Left kidney (tissue), 1 donor: ENCODE measurements at regions not wholly inside any gene's neighbourhood (a gene's known extent, or its start where the extent isn't known, plus 50 kb on each side); places are given as distances from the start of the nearest gene placed in this dataset.

Experiments
- DNase-seq: peaks from one replicate; pipeline ENCODE4 v3.0.0-alpha.2; 2013

DNA sequence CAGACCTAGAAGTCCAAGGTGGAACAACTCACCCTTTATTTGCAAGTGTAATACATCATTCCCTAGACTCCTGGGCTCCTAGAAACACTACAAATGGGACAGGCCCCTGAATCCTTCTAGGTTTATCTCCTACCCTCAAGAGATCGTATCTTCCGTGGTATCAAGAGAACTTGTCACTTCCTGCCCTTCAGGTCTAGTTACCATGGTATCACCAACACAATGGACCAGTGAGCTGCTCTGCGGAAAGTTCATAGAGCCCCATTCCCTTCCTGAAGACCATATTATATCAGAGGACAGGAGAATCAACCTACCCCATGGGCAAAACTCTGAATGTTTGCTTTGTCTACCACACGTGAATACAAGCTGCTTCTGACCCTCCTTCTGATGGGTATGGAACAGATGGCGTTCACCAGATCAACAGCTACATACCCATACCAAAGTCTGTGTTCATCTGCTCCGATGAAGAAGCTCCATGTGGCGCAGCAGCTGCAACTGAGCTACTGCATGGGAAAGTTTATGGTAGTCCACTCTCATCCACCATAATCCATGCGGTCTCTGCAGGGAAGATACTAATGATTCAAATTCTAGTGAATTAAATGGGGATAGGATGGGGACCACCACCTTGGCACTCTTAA lies 84.6 kb upstream of the KLF13 start:
- DNase-seq, result no peak

DNA sequence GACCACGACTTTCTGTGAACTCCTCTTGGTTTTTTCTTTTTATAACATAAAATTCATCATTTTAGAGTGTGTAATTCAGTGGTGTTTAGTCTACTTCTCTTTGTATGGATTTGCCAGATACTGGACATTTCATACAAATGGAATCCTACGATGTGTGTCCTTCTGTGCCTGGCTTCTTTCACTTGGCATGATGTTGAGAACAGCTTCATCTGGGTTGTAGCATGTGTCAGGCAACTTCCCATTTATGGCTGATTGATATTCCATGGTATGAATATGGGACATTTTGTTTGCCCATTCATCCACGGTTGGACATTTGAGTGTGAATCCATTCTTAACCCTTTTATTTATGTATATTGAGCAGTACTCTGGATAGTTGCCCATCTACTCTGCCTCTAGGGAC lies 82.7 kb upstream of the KLF13 start:
- DNase-seq, result no peak

DNA sequence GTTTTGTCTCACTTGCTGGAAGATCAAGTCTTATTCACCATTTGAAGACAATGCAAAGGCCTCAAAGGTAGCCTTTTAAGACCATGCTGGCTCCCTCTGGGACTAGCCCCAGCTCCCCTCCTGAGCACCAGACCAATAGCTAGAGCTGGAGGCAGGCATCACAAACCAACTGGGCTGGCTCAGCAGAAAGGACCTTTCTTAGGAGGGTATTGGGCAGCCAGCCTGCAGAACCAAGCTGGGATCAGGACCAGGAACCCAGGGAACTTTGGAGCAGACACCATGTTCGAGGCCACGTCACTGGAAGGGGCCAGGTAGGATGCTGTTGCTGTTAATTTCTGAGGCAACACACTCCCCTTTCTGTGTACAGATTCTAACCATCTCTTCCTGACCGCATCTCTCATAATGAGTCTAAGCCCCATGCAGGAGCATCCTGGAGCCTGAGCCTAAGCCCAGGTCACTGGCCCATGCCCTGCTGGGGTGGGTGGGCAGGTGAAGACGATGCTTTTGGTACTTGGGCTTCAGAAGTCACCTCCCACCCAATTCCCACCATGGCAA lies 81.4 kb upstream of the KLF13 start:
- DNase-seq, result no peak

DNA sequence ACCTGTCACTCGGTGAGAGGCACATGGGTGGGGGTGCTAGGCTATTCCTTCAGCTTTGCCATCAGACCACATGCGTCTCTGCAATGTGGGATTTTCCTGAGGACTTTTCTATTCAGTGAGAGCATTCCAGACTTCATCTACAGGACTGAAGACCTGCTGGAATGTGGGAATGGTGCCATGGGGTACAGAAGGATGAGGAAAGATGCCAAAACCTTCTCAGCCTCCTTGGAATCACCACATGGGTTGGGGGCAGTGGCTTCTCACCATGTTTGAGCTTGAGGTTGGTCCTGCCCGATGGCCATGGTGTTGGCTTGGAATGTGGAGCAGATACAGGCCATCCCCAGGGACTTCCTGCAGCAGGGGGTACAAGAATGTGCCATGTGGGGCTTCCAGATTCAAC lies 80.9 kb upstream of the KLF13 start:
- DNase-seq, result no peak

DNA sequence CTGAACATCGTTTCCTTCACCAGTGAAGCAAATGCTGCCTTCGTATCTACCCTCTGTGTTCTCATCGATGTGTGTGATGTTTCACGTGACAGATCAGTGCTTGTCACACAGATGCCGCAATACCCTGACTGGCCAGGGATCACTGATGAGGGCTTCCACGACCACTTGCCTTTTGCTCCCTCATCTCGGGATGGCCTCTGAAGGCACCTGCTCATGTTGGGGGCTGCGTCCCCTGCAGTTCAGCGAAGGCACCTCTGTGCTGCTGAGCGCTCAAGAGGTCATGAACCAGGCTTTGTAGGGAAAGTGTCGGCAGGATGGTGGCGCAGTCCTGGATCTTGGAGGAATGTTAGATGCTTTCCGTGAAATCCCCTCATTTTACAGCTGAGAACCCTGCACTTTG lies 79.2 kb upstream of the KLF13 start:
- no peak for DNase-seq

DNA sequence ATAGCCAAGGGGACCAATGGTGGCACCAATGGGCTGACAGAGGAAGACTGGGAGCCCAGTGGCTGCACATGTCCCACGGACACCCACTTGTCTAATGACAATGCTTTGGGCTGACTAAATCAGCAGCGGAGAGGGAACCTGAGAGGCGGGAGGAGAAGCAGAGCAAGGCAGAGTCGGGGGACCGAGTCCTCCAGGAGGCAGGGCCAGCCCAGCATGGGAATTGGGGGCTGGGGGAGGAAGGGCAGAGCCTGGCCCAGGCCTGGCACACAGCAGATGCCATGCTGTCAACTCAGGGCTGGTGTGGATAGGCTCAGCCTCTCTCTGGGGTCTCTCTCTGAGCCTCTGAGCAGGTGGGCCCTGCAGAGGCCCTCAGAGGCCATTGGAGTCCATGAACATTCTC lies 78.4 kb upstream of the KLF13 start:
- DNase-seq, result no peak

DNA sequence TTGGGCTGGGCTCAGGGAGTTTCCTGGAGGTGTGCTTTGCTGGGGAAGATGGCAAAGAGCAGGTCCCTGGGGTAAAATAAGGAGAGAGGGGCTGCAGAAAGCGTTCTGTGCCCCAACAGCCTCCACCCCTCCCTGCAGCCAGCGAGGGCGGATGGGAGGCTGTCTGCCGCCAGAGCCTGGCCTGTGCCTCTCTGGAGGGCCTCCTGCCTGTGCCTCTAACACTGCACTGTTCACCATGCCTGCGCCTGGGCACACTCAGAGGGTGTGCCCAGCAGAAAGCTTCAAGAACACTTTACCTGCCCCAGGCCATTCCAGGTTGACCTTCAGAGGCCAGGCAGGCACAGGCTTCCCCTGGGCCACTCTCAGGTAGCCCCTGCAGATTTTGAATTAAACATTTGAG lies 77.7 kb upstream of the KLF13 start:
- DNase-seq, result no peak

DNA sequence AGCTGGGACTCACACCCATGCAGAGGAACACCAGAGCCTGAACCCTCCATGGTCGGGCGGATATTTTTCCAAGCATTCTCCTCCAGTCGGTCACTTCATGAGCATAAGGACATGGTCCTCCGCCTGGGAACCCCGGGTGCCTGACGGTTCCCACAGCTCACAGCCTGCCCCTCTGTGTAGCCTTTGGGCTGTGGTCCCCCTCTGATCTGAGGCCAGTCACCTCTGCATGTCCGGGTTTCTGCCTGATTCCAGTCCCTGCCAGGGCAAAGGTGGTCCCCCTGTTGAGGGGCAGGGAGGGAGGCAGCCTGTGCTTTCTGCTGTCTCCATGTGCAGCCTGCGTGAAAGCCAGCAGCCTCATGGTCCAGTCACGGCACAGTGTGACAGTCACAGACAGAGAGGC lies 76.6 kb upstream of the KLF13 start:
- no peak for DNase-seq

DNA sequence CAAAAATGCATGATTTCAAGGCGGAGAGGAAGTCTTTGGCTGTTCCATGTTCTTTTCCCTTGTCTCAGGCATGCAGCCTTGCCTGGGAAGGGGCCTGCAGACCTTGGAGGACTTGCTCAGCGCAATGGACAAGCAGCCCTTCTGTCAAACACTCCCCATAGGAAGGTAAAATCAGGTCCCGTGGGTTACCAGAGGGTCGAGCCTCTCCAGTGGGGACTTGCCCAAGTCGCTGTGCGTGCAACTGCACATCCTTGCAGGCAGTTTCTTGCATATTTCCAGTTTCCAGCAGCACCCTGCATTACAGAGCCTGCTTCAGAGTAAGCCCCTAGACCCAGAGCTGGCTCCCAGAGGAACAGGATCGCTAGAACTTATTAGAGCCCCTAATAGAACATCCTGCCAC lies 75.5 kb upstream of the KLF13 start:
- no peak for DNase-seq

DNA sequence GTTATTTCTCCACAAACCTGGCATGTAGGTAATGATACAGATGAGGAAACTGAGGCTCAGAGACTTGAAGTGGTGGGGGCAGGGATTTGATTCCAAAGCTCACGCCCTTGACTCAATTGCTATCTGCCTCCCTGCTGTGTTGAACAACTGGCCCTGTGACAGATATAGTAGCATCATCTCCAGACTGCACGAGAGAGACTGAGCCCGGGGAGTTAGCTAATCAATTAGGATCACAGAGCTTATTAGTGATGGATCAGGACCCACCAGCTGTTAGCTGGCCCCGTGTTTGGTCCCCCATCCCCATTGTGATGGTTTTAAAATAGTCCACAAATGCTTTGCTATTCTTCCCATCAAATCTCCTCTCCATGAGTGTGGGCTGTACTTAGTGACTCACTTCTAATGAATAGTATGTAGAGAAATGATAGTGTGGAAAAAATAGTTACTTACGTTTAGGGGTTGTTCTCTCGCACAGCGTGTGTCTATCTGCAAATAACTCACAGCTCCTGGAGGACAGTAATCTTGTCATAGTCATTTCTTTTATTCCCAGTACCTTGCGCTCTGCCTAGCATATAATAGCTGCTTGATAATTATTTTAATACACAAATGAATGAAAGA lies 74.4 kb upstream of the KLF13 start:
- no peak for DNase-seq

DNA sequence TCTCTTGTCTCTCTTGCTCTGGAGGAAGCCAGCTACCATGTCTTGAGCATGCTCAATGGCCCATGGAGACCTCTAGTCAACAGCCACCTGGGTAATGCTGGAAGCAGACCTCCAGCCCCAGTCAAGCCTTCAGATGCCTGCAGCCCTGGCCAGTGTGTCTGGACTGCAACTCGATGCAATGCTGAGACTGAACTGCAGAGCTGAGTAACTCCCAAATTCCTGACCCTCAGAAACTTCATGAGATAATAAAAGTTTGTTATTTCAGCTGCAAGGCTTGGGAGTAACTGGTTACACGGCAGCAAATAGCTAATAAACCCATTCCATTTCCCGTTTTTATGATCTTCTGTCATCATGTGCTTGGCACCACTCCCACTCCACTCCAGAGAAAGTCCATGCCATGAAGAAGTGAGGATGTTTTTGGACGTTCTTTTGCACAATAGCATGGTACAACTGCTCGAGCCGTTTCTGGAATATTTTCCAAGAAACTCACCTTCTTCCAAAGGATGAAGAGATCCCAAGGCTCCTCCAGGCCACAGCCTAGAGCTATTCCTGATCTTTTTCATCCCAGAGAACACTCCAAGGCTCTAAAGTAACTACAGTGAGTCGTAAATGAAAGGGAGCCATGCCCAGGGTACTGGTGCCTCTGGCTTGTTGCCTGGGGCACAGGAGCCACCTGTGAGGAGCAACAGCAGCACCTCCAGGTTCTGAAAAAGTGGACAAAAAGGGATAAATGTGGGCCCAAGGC lies 72.0 kb upstream of the KLF13 start:
- DNase-seq, result no peak

DNA sequence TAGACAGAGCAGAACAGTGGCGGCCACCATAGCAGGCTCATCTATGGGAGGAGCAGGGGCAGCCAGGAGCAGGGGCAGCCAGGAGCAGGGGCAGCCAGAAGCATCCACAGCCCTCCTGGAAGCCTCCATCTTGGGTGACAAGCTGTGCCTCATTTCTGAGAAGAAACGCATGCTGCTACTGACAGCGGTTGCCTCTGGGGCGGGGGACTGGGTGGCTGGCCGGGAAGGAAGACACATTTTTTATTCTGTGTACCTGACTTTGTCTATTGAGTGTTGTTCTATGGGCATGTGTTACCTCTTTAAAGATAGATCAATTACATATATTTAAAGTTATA lies 71.5 kb upstream of the KLF13 start:
- no peak for DNase-seq

DNA sequence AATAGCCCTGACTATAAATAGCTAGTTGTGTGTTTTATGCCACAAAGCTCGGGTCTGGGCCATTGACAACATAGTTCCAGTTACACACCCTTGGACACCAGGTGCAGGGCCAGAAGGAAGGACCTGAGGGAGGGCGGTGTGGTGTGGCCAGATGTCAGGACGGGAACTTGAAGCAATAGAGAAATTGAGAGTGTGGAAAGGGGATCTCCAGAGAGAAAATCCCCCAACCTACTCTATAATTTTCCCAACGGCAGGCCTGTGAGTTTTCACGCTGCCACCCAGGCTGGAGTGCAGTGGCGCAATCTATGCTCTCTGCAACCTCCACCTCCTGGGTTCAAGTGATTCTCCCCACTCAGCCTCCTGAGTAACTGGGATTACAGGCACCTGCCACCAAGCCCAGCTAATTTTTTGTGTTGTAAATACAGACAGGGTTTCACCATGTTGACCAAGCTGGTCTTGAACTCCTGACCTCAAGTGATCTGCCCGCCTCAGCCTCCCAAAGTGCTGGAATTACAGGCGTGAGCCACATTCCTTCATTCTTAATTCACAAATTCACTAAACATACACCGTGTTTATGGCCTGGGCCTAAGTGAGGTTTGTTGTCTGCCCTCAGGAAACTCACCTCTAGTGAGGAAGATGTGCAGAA lies 70.8 kb upstream of the KLF13 start:
- no peak for DNase-seq

DNA sequence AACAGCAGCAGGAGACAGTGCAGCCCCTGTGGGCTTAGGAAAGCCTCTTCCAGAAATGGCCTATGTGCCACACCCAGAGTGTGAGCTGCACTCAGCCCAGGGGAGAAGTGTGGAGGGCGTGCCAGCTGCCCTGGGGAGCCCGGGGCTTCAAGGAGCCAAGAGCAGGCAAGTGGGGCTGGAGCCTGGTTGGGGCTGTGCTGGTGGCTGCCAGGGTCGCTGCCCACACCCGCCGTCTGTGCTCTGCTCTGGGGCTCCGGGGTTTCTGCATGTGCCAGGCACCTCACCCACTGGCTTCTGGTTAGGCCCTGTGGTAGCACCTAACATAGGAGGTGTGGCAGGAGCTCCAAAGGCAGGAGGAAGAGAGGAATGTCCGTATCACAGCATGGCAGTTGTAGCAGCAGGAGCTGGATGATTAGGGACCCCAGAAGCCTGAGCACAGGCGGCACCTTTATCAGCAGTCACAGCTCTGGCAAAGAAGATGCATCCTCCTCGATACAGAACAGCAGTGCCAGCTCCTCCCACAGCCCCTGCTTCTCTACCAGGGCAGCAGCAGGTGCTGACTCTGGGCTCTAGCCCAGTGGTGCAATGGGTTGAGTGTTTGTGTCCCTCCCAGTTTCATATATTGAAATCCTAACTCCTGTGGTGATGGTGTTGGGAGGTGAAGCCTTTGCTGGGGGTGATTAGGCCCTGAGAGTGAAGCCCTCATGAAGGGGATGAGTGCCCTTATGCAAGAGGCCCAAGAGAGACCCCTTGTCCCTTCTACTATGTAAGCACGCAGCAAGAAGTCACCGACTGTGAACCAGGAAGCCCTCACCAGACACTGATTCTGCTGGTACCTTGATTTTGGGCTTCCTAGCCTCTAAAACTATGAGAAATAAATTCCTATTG lies 70.0 kb upstream of the KLF13 start:
- no peak for DNase-seq

DNA sequence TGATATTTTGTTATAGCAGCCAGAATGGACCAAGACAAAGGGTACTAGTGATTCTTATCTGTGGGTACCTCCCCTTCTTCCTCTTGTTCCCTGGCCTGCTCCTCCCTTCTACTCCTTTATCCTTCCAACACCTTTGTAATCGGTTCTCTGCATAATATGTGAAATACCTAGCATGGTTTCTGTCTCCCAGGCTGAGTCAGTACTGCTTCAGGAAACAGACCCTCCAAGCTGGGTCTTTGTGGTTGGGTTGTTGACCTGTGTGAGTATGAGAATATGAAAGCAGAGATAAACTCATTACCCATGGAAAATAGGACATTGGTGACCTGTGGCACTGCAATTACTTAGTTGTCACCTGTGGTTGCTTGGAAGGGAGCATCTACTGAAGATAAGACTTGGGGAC lies 69.3 kb upstream of the KLF13 start:
- DNase-seq, result no peak

DNA sequence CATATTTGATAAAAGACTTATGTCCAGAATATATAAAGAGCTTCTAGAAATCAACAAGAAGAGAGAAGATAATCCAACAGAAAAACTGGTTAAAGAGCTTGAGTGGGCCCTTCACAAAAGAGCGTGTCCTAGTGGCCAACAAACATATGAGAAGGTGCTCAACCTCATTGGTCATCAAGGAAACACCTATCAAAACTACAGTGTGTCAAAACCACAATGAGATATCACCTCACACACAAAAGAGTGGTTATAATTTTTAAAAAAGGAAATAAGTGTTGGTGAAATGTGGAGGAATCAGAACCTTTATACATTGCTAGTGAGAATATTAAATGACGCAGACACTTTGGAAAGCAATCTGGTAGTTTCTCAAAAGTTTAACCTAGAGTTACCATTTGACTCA lies 68.4 kb upstream of the KLF13 start:
- DNase-seq, result no peak

DNA sequence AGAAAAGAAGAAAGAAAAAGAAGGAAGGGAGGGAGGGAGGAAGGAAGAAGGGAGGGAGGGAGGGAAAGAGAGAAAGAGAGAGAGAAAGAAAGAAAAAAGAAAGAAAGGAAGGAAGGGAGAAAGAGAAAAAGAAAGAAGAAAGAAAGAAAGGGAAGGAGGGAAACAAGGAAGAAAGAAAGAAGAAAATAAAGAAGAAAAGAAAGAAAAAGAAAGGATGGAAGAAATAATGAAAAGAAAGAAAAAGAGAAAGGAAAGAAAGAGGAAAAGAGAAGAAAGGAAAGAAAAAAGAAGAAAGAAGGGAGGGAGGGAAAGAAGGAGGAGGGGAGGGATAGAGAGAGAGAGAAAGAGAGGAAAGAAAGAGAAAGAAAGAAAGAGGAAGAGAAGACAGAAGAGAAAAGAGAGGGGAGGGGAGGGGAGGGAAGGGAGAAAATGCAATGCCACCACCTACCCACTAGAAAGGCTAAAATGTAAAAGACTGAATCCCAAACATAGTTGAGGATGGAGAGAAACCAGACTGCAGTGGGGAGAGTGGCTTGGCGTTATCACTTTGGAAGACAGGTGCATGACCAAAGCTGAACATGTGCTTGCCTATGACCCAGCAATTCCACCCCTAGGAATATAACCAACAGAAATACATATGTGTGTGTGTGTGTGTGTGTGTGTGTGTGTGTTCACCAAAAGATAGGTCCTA lies 66.9 kb upstream of the KLF13 start:
- no peak for DNase-seq

DNA sequence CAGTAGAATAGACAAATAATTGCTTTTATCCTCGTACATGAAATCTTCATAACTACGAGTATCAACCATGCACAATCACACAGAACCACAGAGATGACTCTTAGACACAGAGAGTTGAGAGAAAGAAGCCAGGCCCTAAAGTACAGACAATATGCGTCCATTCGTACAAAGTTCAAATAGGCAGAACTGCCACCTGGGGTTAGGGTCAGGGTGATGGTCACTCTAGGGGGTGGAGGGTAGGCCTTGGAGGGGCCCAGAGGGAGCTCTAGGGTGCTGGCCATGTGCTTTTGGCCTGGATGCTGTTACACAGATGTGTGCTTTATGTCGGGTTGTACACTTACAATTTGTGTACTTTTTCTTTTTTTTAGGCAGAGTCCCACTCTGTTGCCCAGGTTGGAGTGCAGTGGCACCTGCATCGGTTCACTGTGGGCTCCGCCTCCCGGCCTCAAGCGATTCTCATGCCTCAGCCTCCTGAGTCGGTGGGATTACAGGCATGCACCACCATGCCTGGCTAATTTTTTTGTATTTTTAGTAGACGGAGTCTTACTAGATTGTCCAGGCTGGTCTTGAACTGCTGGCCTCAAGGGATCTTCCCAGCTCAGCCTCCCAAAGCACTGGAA lies 65.9 kb upstream of the KLF13 start:
- DNase-seq, result no peak

DNA sequence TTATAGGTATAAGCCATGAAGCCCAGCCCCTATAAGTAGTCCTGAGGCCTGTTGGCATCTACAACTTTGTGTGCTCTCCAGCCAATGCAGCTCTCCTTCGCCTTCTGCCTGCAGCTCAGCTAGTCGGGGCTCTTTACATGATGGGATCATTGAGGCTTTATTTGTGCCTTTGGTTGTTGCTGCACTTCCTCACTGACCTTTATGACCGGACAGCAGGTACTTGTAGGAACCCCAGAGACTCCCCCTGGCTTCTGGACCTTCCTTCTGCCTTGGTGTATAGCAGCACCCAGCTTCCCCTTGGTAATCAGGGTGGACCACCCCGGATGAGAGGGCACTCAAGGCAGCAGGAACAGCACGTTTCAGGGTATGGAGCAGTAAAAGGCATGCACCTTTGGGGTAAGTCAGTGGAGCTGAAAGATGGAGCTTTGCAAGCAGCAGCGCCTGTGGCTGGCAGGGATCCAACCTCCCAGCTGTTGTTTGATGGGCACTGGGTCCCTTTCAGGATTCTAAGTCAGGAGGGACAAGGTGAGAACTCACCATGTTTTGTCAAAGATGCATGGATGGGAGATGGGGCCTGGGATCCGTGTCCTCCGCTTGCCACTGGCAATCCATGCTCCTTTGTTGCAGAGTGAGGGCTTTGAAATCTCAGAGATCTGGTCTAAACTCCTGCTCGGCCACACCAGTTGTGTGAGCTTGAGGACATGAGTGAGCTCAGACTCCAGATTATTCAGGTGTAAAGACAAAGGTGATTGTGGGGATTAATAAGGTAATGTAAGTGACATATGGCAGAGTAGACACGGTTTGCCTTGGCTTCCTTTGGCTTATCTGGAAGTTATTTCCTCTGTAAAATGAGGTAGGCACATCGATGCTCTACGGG lies 65.1 kb upstream of the KLF13 start:
- no peak for DNase-seq

DNA sequence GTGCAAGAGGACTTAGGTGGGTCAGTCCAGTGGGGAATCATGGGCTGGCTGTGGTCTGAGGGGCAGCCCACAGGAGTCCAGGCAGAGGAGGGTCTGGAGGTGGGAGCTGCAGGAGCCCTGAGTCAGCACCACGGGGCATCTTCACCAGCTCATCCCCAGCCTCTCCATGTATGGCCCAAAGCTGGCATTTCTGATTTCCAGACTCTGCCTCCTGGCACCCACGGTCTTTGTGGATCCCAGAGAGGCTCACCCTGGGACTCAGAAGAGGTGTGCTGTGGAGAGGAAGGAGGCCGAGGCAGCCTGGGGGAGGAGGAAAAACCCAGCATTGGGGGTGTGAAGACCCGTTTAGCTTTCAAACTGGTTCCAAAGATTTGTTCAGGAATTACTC lies 64.5 kb upstream of the KLF13 start:
- DNase-seq, result no peak
